SK-N-SH (cell line): ENCODE measurements at regions not wholly inside any gene's neighbourhood (a gene's known extent, or its start where the extent isn't known, plus 50 kb on each side); places are given as distances from the start of the nearest gene placed in this dataset.

Source experiments
- CTCF ChIA-PET: fragments of 300-600, 350-600 bp; formaldehyde crosslinking; extraction: SDS; loops from one replicate; lab custom pipeline; 2021; lab: Yijun Ruan, JAX
- POLR2A ChIA-PET: fragments of 350-600 bp; sonication (Branson Sonifier 250); formaldehyde crosslinking; extraction: SDS; loops from one replicate; lab custom pipeline; 2020; ENCODE audit warnings: antibody characterized with exemption, inconsistent platforms; lab: Yijun Ruan, JAX
- DNase-seq: peaks from one replicate; pipeline ENCODE4 v3.0.0; 2012
- H2AFZ ChIP-seq: fragments of 200-600 bp; sonication (generic); 2 replicates; pipeline ENCODE4 v1.8.1; 2016; ENCODE audit warnings: antibody characterized with exemption, mild to moderate bottlenecking, low read depth
- H3F3A ChIP-seq: fragments of 200-600 bp; sonication (generic); replicated peaks from 2 replicates; pipeline ENCODE3; 2016; ENCODE audit warnings: antibody characterized with exemption, mild to moderate bottlenecking; ENCODE audit not compliant: insufficient read depth
- H3K27ac ChIP-seq, 2 experiments: fragments of 200-500 bp in 1 of 2; fragments of 200-600 bp in 1 of 2; sonication (Bioruptor generic) in 1 of 2; sonication (generic), shearing (Covaris generic) in 1 of 2; 2 replicates each; pipeline versions ENCODE4 v1.5.1 to v1.6.1; 2014 to 2016; ENCODE audit warnings: low read depth in 2 of 2, inconsistent platforms in 1 of 2, low read length in 1 of 2, mild to moderate bottlenecking in 1 of 2, mixed read lengths in 1 of 2
- H3K27me3 ChIP-seq: fragments of 200-600 bp; sonication (generic), shearing (Covaris generic); 2 replicates; pipeline ENCODE4 v1.6.1; 2016; ENCODE audit warnings: mixed run types; ENCODE audit not compliant: insufficient read depth
- H3K36me3 ChIP-seq, 2 experiments: fragments of 200-500 bp in 1 of 2; fragments of 200-600 bp in 1 of 2; sonication (Bioruptor generic) in 1 of 2; sonication (generic) in 1 of 2; replicated peaks in 1 of 2; 2 replicates each; pipeline versions ENCODE3 to v1.5.1; 2014 to 2016; ENCODE audit warnings: low read length in 1 of 2, mild to moderate bottlenecking in 1 of 2; ENCODE audit not compliant: insufficient read depth in 2 of 2, control insufficient read depth in 1 of 2
- H3K4me1 ChIP-seq, 2 experiments: fragments of 200-500 bp in 1 of 2; fragments of 200-600 bp in 1 of 2; sonication (Bioruptor generic) in 1 of 2; sonication (generic), shearing (Covaris generic) in 1 of 2; 2 replicates each; pipeline versions ENCODE4 v1.5.1 to v1.6.1; 2014 to 2016; ENCODE audit warnings: low read depth in 1 of 2, low read length in 1 of 2, mixed run types in 1 of 2; ENCODE audit not compliant: insufficient read depth in 2 of 2, control insufficient read depth in 1 of 2
- H3K4me2 ChIP-seq: fragments of 200-600 bp; sonication (generic), shearing (Covaris generic); 2 replicates; pipeline ENCODE4 v1.6.1; 2017; ENCODE audit warnings: mixed run types
- H3K4me3 ChIP-seq, 2 experiments: fragments of 200-500 bp in 1 of 2; fragments of 200-600 bp in 1 of 2; sonication (Bioruptor generic) in 1 of 2; sonication (generic), shearing (Covaris generic) in 1 of 2; 2 replicates each; pipeline versions ENCODE4 v1.5.1 to v1.8.1; 2014 to 2016; ENCODE audit warnings: low read depth in 2 of 2, inconsistent platforms in 1 of 2, low read length in 1 of 2, mild to moderate bottlenecking in 1 of 2, mixed read lengths in 1 of 2, moderate library complexity in 1 of 2
- H3K79me2 ChIP-seq: fragments of 200-600 bp; sonication (generic); 2 replicates; pipeline ENCODE4 v1.8.1; 2017; ENCODE audit warnings: mild to moderate bottlenecking; ENCODE audit not compliant: insufficient read depth
- H3K9ac ChIP-seq: fragments of 200-600 bp; sonication (generic); 2 replicates; pipeline ENCODE4 v1.6.1; 2017; ENCODE audit warnings: mixed run types
- H3K9me2 ChIP-seq: fragments of 200-600 bp; sonication (generic); 2 replicates; pipeline ENCODE4 v1.6.1; 2017; ENCODE audit warnings: mixed run types
- H3K9me3 ChIP-seq: fragments of 200-600 bp; sonication (generic); 2 replicates; pipeline ENCODE4 v1.6.1; 2017; ENCODE audit warnings: mixed run types, mild to moderate bottlenecking, moderate library complexity
- H4K20me1 ChIP-seq: fragments of 200-600 bp; sonication (generic); 2 replicates; pipeline ENCODE4 v1.6.1; 2017; ENCODE audit warnings: mild to moderate bottlenecking, mixed run types; ENCODE audit not compliant: insufficient read depth
- CHD2 ChIP-seq: fragments of 150-350 bp; IDR thresholded peaks from 2 replicates; pipeline ENCODE4 v1.6.1; 2018; ENCODE audit warnings: low read length; ENCODE audit not compliant: partially characterized antibody
- ELF1 ChIP-seq: IDR thresholded peaks from 2 replicates; pipeline ENCODE4 v1.4.0; 2012
- EP300 ChIP-seq, 2 experiments: IDR thresholded peaks; 2 replicates each; pipeline versions ENCODE4 v1.4.0 to v1.6.1; 2012; ENCODE audit warnings: borderline replicate concordance in 1 of 2, low read depth in 1 of 2, low read length in 1 of 2
- GABPA ChIP-seq: IDR thresholded peaks from 2 replicates; pipeline ENCODE4 v1.4.0; 2012; ENCODE audit warnings: low read depth, mild to moderate bottlenecking
- GATA2 ChIP-seq: sonication (generic); formaldehyde crosslinking; IDR thresholded peaks from 2 replicates; pipeline ENCODE4 v1.5.0; 2020; ENCODE audit warnings: mild to moderate bottlenecking, missing genetic modification reagents
- MXI1 ChIP-seq: IDR thresholded peaks from 2 replicates; pipeline ENCODE4 v1.6.1; 2012; ENCODE audit warnings: mild to moderate bottlenecking, low read depth, low read length, improper control_type of control experiment
- POLR2AphosphoS5 ChIP-seq: IDR thresholded peaks from 2 replicates; pipeline ENCODE4 v1.6.1; 2012; ENCODE audit warnings: low read depth, low read length
- RAD21 ChIP-seq: IDR thresholded peaks from 2 replicates; pipeline ENCODE4 v1.6.1; 2012; ENCODE audit warnings: mild to moderate bottlenecking, low read length
- RXRA ChIP-seq: IDR thresholded peaks from 2 replicates; pipeline ENCODE4 v1.4.0; 2012; ENCODE audit warnings: low read depth, mild to moderate bottlenecking, borderline replicate concordance
- TCF12 ChIP-seq: IDR thresholded peaks from 2 replicates; pipeline ENCODE4 v1.4.0; 2012
- TEAD4 ChIP-seq: IDR thresholded peaks from 2 replicates; pipeline ENCODE4 v1.4.0; 2012; ENCODE audit warnings: mild to moderate bottlenecking, borderline replicate concordance; ENCODE audit not compliant: insufficient read depth
- WGBS: methylation state at CpG from one replicate; pipeline ENCODE4 v1.1.6; 2017; ENCODE audit warnings: low lambda C conversion rate; 5-methylcytosine and 5-hydroxymethylcytosine counted together
- TF ChIP-seq, protein P1 (sequence below): fragments of 150-350 bp; IDR thresholded peaks from 2 replicates; pipeline ENCODE4 v1.6.1; 2017; ENCODE audit warnings: antibody characterized with exemption, low read length, low read depth, borderline replicate concordance
- TF ChIP-seq, protein P2 (sequence below): IDR thresholded peaks from 2 replicates; pipeline ENCODE4; 2012

DNA sequence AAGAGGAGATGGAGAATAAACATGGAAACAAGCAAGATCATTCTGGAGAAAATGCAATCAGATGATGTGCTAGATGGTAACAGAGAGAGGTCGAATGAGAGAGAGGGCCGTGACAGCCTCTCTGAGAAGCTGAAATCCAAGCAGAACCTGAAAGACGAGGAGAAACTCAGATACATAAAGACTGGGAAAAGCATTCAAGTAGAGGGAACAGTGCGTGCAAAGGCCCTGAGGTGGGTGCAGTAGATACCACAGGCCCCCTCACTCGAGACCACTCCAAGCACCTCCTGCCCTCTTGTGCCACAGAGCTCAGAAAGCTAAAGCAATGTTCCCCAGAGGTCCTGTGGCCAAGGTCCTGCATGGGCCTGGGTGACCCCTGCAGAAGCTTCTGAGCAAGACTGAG lies 54.8 kb upstream of the DLK1 start:
- H3K9me3 ChIP-seq = no peaks in the 10 kb centered on the region
- peaks cover 0 to 85% of the 10 kb centered on the region in 2 experiments; a peak in 2 of 4 replicates for H3K4me1 ChIP-seq
- no peak overlapping the region for H3K4me3 ChIP-seq
- no peak for TF ChIP-seq GABPA
- no peak for TF ChIP-seq CHD2
- no peak for TF ChIP-seq TCF12
- TF ChIP-seq, all 33 proteins: peak for 0
- H3K4me2 ChIP-seq = no peak overlapping the region
- no peak overlapping the region for H2AFZ ChIP-seq
- WGBS = 67% methylated on average over 5 of the region's 5 CpGs
- H4K20me1 ChIP-seq = no peaks in the 10 kb centered on the region
- no peaks in the 10 kb centered on the region for H3K27me3 ChIP-seq
- no peak for DNase-seq
- H3K9me2 ChIP-seq = no peaks in the 10 kb centered on the region
- POLR2A ChIA-PET = interaction anchor here (1.3 to 3.6 kb wide), 5 partner anchors 59 to 231 kb away, joined by 3 to 36 read pairs (median 8); no protein-coding TSS in a partner anchor
- H3F3A ChIP-seq = no peaks in the 10 kb centered on the region
- H3K79me2 ChIP-seq = no peaks in the 10 kb centered on the region
- H3K27ac ChIP-seq = peak overlapping the region in 1 of 2 experiments; percentile 99; a peak in 2 of 4 replicates
- H3K9ac ChIP-seq = no peak overlapping the region
- CTCF ChIA-PET = interaction anchor here (1.2 to 4.2 kb wide), 9 partner anchors 9 to 286 kb away, joined by 3 to 41 read pairs (median 5); no protein-coding TSS in a partner anchor
- no peaks in the 10 kb centered on the region for H3K36me3 ChIP-seq

DNA sequence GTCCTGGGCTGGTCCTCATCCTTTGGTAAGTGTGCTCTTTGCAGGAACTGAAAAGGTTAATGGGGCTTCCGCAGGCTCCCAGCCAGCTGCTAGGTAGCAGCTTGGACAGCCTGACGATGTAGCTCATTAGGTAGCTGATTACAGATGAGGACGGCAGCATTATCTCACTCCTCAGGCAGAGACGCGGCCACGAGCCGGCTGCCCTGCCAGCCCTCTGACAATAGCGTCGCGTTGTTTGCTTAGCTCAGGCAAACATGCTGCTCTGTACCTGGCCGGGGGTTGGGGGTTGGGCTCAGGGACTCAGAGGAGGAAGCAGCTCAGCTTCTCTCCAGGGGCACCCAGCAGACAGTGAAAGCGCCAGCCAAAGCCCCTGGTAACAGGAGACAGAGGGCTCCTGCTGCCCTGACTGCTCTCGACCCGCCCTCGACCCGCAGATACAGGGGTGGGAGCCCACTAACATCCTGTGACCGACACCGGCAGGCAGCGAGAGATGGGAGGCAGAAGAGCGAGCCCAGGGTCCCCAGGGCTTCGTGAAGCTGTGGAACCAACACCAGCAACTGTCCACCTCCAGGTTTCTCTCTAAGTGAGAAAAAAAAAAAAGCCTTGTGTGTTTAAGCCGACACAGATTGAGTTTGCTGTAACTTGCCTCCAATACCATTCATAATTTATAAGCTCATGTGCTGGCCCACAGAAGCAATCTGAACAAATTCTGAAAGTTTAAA lies 53.4 kb upstream of the DLK1 start:
- peak overlapping the region in 1 of 2 experiments; percentile 99; a peak in 2 of 4 replicates for H3K27ac ChIP-seq
- peak; percentile 75 for DNase-seq
- TF ChIP-seq RAD21 = peak; percentile 18; the same call in 1 of the 2 replicates
- TF ChIP-seq CHD2 = peak; percentile 71
- TF ChIP-seq EP300 (IDR thresholded peaks at IDR 0.05; ENCODE audit: borderline replicate concordance in 1 of 2, low read depth in 1 of 2, low read length in 1 of 2) = peak in 1 of 2 experiments; percentile 54; a peak in 1 of 4 replicates
- TF ChIP-seq GATA2 (CRISPR knock-in tag) = peak; percentile 53; the same call in 1 of the 2 replicates
- TF ChIP-seq RXRA = no peak
- TF ChIP-seq MXI1 = peak; percentile 68
- TF ChIP-seq POLR2AphosphoS5 = no peak
- TF ChIP-seq ELF1 = no peak
- H4K20me1 ChIP-seq = no peaks in the 10 kb centered on the region
- 61% methylated on average over 15 of the region's 22 CpGs for WGBS
- ChIA-PET CTCF (interaction anchor here (0.6 to 4.2 kb wide), 16 partner anchors 11 to 956 kb away, joined by 3 to 41 read pairs (median 4); no protein-coding TSS in a partner anchor), POLR2A (interaction anchor here (0.6 to 3.6 kb wide), 17 partner anchors 9 to 232 kb away, joined by 3 to 36 read pairs (median 4); partner anchors contain the start of gene RTL1)
- H3K36me3 ChIP-seq = no peaks in the 10 kb centered on the region
- H3K4me1 ChIP-seq = peaks cover 0 to 91% of the 10 kb centered on the region in 2 experiments; a peak in 2 of 4 replicates
- no peaks in the 10 kb centered on the region for H3K9me3 ChIP-seq
- no peak overlapping the region for H3K9ac ChIP-seq
- H3K9me2 ChIP-seq = no peaks in the 10 kb centered on the region
- H3K79me2 ChIP-seq = no peaks in the 10 kb centered on the region
- no peaks in the 10 kb centered on the region for H3K27me3 ChIP-seq
- H2AFZ ChIP-seq = no peak overlapping the region
- H3F3A ChIP-seq = no peaks in the 10 kb centered on the region
- no peak overlapping the region for H3K4me2 ChIP-seq
- no peak overlapping the region for H3K4me3 ChIP-seq

DNA sequence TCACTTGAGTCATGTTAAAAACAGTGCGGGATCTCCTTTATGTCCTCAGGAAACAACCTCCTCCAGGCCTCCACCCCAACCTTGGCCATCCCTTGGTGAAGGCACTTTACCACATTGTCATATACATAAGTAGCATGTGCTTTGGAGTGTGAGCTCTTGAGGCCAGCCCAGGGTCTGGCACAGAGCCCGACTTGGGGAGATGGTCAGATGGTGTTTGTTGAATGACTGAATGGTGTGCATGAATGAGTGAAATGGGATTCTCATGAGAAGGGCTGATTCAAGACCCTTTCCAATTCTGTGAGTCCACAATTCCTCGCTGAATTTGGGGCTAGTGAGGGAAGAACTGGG lies 52.9 kb upstream of the DLK1 start:
- CTCF ChIA-PET = interaction anchor here (1.1 to 4.2 kb wide), 11 partner anchors 11 to 288 kb away, joined by 3 to 41 read pairs (median 4); no protein-coding TSS in a partner anchor
- no peak overlapping the region for H3K9ac ChIP-seq
- POLR2A ChIA-PET = interaction anchor here (0.9 to 3.6 kb wide), 12 partner anchors 9 to 233 kb away, joined by 3 to 36 read pairs (median 4); partner anchors contain the start of gene DLK1
- no peak for TF ChIP-seq GATA2 (CRISPR knock-in tag)
- TF ChIP-seq RXRA = no peak
- no peak for TF ChIP-seq GABPA
- TF ChIP-seq, protein P1, sequence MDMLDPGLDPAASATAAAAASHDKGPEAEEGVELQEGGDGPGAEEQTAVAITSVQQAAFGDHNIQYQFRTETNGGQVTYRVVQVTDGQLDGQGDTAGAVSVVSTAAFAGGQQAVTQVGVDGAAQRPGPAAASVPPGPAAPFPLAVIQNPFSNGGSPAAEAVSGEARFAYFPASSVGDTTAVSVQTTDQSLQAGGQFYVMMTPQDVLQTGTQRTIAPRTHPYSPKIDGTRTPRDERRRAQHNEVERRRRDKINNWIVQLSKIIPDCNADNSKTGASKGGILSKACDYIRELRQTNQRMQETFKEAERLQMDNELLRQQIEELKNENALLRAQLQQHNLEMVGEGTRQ = no peak
- TF ChIP-seq, protein P2, sequence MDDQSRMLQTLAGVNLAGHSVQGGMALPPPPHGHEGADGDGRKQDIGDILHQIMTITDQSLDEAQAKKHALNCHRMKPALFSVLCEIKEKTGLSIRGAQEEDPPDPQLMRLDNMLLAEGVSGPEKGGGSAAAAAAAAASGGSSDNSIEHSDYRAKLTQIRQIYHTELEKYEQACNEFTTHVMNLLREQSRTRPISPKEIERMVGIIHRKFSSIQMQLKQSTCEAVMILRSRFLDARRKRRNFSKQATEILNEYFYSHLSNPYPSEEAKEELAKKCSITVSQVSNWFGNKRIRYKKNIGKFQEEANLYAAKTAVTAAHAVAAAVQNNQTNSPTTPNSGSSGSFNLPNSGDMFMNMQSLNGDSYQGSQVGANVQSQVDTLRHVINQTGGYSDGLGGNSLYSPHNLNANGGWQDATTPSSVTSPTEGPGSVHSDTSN = no peak
- no peak for TF ChIP-seq EP300 (IDR thresholded peaks at IDR 0.05; ENCODE audit: borderline replicate concordance in 1 of 2, low read depth in 1 of 2, low read length in 1 of 2)
- TF ChIP-seq TEAD4 = no peak
- TF ChIP-seq RAD21 = no peak

More for the DNA sequence above, 52.9 kb upstream of the DLK1 start:
- DNase-seq = no peak
- Histone ChIP-seq H2AFZ (no peak overlapping the region), H4K20me1 (no peaks in the 10 kb centered on the region), H3K36me3 (no peaks in the 10 kb centered on the region), H3K4me2 (no peak overlapping the region), H3K27ac (peak overlapping the region in 1 of 2 experiments; percentile 99; a peak in 2 of 4 replicates), H3K79me2 (no peaks in the 10 kb centered on the region), H3K4me1 (peaks cover 0 to 91% of the 10 kb centered on the region in 2 experiments; a peak in 2 of 4 replicates), H3K27me3 (no peaks in the 10 kb centered on the region), H3K4me3 (no peak overlapping the region), H3F3A (no peaks in the 10 kb centered on the region), H3K9me2 (no peaks in the 10 kb centered on the region), H3K9me3 (no peaks in the 10 kb centered on the region)
- WGBS = 73% methylated on average over 3 of the region's 3 CpGs
